Endodermal cell (in vitro differentiated cells): ENCODE measurements at regions not wholly inside any gene's neighbourhood (a gene's known extent, or its start where the extent isn't known, plus 50 kb on each side); places are given as distances from the start of the nearest gene placed in this dataset.

Experiments used
- DNase-seq: peaks from one replicate; pipeline ENCODE4 v3.0.0-alpha.2; 2017
- H3K27ac ChIP-seq: 2 replicates; pipeline ENCODE4 v1.5.1; 2013; ENCODE audit warnings: mild to moderate bottlenecking, low read depth, low read length, moderate library complexity
- H3K27me3 ChIP-seq: 2 replicates; pipeline ENCODE4 v1.6.1; 2013; ENCODE audit warnings: mild to moderate bottlenecking, low read length, moderate library complexity; ENCODE audit not compliant: insufficient read depth, control insufficient read depth, poor library complexity, severe bottlenecking
- H3K36me3 ChIP-seq: 2 replicates; pipeline ENCODE4 v1.7.0; 2013; ENCODE audit warnings: mild to moderate bottlenecking, low read length, moderate library complexity; ENCODE audit not compliant: control insufficient read depth, insufficient read depth
- H3K4me1 ChIP-seq: one replicate; pipeline ENCODE4 v1.7.0; 2013; ENCODE audit warnings: low read length; ENCODE audit not compliant: control insufficient read depth, insufficient read depth
- H3K4me3 ChIP-seq: 2 replicates; pipeline ENCODE4 v1.5.1; 2013; ENCODE audit warnings: mild to moderate bottlenecking, low read length, moderate library complexity
- H3K9ac ChIP-seq: 2 replicates; pipeline ENCODE4 v1.6.1; 2013; ENCODE audit warnings: mild to moderate bottlenecking, low read length, moderate library complexity; ENCODE audit not compliant: poor library complexity, severe bottlenecking; ENCODE audit errors: extremely low read depth
- H3K9me3 ChIP-seq: 2 replicates; pipeline ENCODE4 v1.6.1; 2013; ENCODE audit warnings: mild to moderate bottlenecking, low read length, moderate library complexity; ENCODE audit not compliant: control insufficient read depth
- H3K27ac Mint-ChIP-seq: 2 replicates; pipeline ENCODE4 v1.8.0; 2020; ENCODE audit warnings: mixed read lengths
- H3K27me3 Mint-ChIP-seq: 2 replicates; pipeline ENCODE4 v1.8.0; 2021; ENCODE audit warnings: mild to moderate bottlenecking, mixed read lengths; ENCODE audit not compliant: insufficient read depth
- H3K36me3 Mint-ChIP-seq: 2 replicates; pipeline ENCODE4 v1.8.0; 2020; ENCODE audit warnings: low read depth, mixed read lengths
- H3K4me1 Mint-ChIP-seq: 2 replicates; pipeline ENCODE4 v1.8.0; 2020; ENCODE audit warnings: mixed read lengths
- H3K4me3 Mint-ChIP-seq: 2 replicates; pipeline ENCODE4 v1.8.0; 2020; ENCODE audit warnings: mild to moderate bottlenecking, moderate library complexity, mixed read lengths
- H3K9me3 Mint-ChIP-seq: 2 replicates; pipeline ENCODE4 v1.8.0; 2020; ENCODE audit warnings: mild to moderate bottlenecking, mixed read lengths
- WGBS, 2 experiments: methylation state at CpG; one replicate each; pipeline versions ENCODE4 v1.1.5 to v1.1.7; 2013; ENCODE audit warnings: missing lambda C conversion rate in 2 of 2, mixed read lengths in 1 of 2; ENCODE audit not compliant: insufficient coverage in 1 of 2, insufficient read length in 1 of 2; 5-methylcytosine and 5-hydroxymethylcytosine counted together
- TF ChIP-seq, protein P1 (sequence below): fragments of 200-600 bp; sonication (generic); conservative IDR thresholded peaks from 2 replicates; pipeline ENCODE4 v1.5.0; 2021; ENCODE audit warnings: antibody characterized with exemption, mild to moderate bottlenecking

DNA sequence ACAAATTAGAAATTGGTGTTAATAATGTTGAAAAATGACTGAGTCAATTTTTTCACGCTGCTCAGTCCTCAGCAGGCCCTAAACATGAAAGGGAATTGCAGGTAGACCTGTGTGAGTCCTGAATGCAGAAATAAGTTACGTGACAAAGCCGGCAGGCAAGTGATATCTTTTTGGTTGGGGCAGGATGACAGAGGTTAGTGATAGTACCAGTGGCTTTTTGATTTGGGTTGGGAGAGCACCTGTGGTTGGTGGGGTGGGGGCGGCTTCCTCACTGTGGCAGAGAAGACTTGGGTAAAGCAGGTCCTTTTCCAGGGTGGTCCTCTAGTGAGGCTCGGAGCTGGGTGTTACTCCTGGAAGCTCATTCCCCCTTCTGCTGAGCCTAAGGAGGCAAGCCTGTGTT is 164.7 kb downstream of the TMEM167A start:
- H3K27ac Mint-ChIP-seq, result no peak overlapping the region

DNA sequence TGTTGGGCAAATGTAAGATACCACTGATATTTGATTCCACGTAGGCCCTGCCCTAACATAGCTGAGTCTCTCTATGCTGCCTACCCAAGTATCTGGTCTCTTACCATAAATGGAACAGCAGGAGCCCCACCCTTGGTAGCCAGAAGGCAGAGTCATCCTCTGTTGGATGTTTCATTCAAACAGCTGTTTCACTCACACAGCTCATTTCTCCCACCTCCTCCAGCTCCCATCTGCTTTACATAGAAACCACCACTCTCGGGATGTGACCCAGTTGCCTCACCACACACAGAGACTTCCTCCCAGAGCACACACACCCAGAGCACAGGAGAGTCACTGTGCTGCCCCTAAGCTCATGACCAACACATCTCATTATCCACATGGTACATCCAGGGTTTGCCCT is 165.3 kb downstream of the TMEM167A start:
- peaks cover 21% of the 10 kb centered on the region for H3K9me3 Mint-ChIP-seq

More for the DNA sequence above, 164.7 kb downstream of the TMEM167A start:
- Mint-ChIP-seq H3K4me3 (no peak overlapping the region), H3K9me3 (peaks cover 21% of the 10 kb centered on the region), H3K36me3 (peaks cover 11% of the 10 kb centered on the region), H3K27me3 (no peaks in the 10 kb centered on the region), H3K4me1 (no peaks in the 10 kb centered on the region)
- no peak overlapping the region for H3K9ac ChIP-seq
- H3K36me3 ChIP-seq, result no peaks in the 10 kb centered on the region
- no peaks in the 10 kb centered on the region for H3K27me3 ChIP-seq
- no peak for DNase-seq
- no peak overlapping the region for H3K27ac ChIP-seq
- H3K9me3 ChIP-seq, result peaks cover 16% of the 10 kb centered on the region
- H3K4me3 ChIP-seq, result no peak overlapping the region
- 90 to 91% methylated on average over 2 to 5 of the region's 5 CpGs for WGBS, 2 experiments
- TF ChIP-seq, protein P1, sequence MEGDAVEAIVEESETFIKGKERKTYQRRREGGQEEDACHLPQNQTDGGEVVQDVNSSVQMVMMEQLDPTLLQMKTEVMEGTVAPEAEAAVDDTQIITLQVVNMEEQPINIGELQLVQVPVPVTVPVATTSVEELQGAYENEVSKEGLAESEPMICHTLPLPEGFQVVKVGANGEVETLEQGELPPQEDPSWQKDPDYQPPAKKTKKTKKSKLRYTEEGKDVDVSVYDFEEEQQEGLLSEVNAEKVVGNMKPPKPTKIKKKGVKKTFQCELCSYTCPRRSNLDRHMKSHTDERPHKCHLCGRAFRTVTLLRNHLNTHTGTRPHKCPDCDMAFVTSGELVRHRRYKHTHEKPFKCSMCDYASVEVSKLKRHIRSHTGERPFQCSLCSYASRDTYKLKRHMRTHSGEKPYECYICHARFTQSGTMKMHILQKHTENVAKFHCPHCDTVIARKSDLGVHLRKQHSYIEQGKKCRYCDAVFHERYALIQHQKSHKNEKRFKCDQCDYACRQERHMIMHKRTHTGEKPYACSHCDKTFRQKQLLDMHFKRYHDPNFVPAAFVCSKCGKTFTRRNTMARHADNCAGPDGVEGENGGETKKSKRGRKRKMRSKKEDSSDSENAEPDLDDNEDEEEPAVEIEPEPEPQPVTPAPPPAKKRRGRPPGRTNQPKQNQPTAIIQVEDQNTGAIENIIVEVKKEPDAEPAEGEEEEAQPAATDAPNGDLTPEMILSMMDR, result no peak
- H3K4me1 ChIP-seq, result no peaks in the 10 kb centered on the region

DNA sequence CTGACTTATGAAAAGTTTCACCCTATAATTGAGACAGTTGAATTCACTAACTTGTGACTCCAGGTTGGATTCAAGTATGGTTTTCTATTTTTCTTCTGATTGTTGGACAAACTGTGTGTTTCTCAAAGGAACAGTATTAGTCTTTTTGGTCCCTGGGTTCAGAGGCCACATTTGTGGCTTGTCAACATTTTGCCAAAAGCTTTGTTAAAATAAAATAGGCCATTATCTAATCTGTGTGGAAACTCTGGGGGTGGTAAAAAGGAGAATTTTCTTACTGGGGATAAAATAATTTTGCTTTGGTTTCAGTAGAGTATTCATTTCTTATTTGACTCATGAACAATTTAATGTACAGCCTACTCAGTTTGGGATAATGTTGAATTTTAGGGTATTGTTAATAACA is 166.3 kb downstream of the TMEM167A start:
- Histone ChIP-seq H3K9ac (no peak overlapping the region), H3K9me3 (peaks cover 8% of the 10 kb centered on the region), H3K27me3 (no peaks in the 10 kb centered on the region), H3K36me3 (no peaks in the 10 kb centered on the region), H3K4me3 (no peak overlapping the region), H3K27ac (no peak overlapping the region), H3K4me1 (no peaks in the 10 kb centered on the region)
- H3K27me3 Mint-ChIP-seq, result no peaks in the 10 kb centered on the region
- H3K4me3 Mint-ChIP-seq, result no peak overlapping the region
- H3K9me3 Mint-ChIP-seq, result peaks cover 13% of the 10 kb centered on the region
- H3K27ac Mint-ChIP-seq, result no peak overlapping the region
- TF ChIP-seq, protein P1, result no peak
- H3K4me1 Mint-ChIP-seq, result no peaks in the 10 kb centered on the region
- H3K36me3 Mint-ChIP-seq, result peaks cover 9% of the 10 kb centered on the region
- DNase-seq, result no peak

More for the DNA sequence above, 165.3 kb downstream of the TMEM167A start:
- Mint-ChIP-seq H3K36me3 (peaks cover 11% of the 10 kb centered on the region), H3K27me3 (no peaks in the 10 kb centered on the region), H3K4me1 (no peaks in the 10 kb centered on the region), H3K27ac (no peak overlapping the region), H3K4me3 (no peak overlapping the region)
- no peak for DNase-seq
- H3K9ac ChIP-seq, result no peak overlapping the region
- no peaks in the 10 kb centered on the region for H3K4me1 ChIP-seq
- no peak overlapping the region for H3K27ac ChIP-seq
- no peak overlapping the region for H3K4me3 ChIP-seq
- WGBS, 2 experiments, result 88 to 94% methylated on average over 1 to 2 of the region's 2 CpGs
- no peaks in the 10 kb centered on the region for H3K27me3 ChIP-seq
- H3K9me3 ChIP-seq, result peaks cover 16% of the 10 kb centered on the region
- TF ChIP-seq, protein P1, result no peak
- H3K36me3 ChIP-seq, result no peaks in the 10 kb centered on the region
